ENCODE measurements at regions not wholly inside any gene's neighbourhood (a gene's known extent, or its start where the extent isn't known, plus 50 kb on each side); places are given as distances from the start of the nearest gene placed in this dataset.

DNA sequence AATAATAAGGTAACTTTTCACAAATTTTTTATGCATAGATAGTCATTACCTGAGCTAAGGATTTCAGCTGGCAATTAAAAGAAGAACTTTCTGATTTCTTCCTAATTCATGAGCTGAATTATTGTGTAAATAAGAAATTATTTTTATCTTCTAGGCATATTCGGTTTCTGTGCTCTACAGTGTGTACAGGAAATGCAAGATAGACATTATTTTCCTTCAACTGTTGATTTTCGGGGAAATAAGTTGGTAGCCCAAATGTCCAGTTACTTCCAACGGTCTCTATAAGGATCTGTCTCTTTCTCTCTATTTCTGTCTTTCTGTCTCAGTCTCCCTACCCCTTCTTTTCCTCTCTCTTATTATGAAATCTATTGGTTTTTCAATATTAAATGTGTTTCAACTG is 137.3 kb upstream of the CLNK start:
- intact Hi-C loops (cut with micrococcal nuclease; ENCODE audit: unreplicated experiment) = no loop called here
- H3K4me2 ChIP-seq (ENCODE audit: low read length) = no peak overlapping the region
- no peaks in the 10 kb centered on the region for H3K9me3 ChIP-seq (ENCODE audit: low read length)
- no peaks in the 10 kb centered on the region for H3K4me1 ChIP-seq (ENCODE audit: insufficient read depth, low read length, poor library complexity, severe bottlenecking)
- DNase-seq (ENCODE audit: low spot score) = no peak
- ChIA-PET POLR2A (interaction anchor here (0.6 kb wide), 1 partner anchor 1947 kb away, joined by 3 read pairs; no protein-coding TSS in a partner anchor), CTCF (ENCODE audit: unreplicated experiment) (no interaction called here)
- no peak overlapping the region for H3K4me3 ChIP-seq (ENCODE audit: low read depth, low read length, poor library complexity, severe bottlenecking)
- no peaks in the 10 kb centered on the region for H3K9me2 ChIP-seq (ENCODE audit: insufficient read depth, low read length)
- H3K36me3 ChIP-seq (ENCODE audit: insufficient read depth, low read length) = no peaks in the 10 kb centered on the region
- no peaks in the 10 kb centered on the region for H3K79me2 ChIP-seq (ENCODE audit: insufficient read depth, low read depth, low read length)
- BruUV-seq (replicated peaks) = no TSS peak
- TF ChIP-seq, protein P1, sequence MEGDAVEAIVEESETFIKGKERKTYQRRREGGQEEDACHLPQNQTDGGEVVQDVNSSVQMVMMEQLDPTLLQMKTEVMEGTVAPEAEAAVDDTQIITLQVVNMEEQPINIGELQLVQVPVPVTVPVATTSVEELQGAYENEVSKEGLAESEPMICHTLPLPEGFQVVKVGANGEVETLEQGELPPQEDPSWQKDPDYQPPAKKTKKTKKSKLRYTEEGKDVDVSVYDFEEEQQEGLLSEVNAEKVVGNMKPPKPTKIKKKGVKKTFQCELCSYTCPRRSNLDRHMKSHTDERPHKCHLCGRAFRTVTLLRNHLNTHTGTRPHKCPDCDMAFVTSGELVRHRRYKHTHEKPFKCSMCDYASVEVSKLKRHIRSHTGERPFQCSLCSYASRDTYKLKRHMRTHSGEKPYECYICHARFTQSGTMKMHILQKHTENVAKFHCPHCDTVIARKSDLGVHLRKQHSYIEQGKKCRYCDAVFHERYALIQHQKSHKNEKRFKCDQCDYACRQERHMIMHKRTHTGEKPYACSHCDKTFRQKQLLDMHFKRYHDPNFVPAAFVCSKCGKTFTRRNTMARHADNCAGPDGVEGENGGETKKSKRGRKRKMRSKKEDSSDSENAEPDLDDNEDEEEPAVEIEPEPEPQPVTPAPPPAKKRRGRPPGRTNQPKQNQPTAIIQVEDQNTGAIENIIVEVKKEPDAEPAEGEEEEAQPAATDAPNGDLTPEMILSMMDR (conservative IDR thresholded peaks at IDR 0.05; ENCODE audit: low read length) = no peak
- TF ChIP-seq EZH2phosphoT487 (IDR thresholded peaks at IDR 0.05; ENCODE audit: borderline replicate concordance, low read depth, low read length) = no peak
- no peaks in the 10 kb centered on the region for H4K20me1 ChIP-seq (ENCODE audit: insufficient read depth, low read length)
- no peak overlapping the region for H3K27ac ChIP-seq (ENCODE audit: low read depth, low read length, poor library complexity, severe bottlenecking)
- no peak overlapping the region for H2AFZ ChIP-seq (ENCODE audit: low read length)

DNA sequence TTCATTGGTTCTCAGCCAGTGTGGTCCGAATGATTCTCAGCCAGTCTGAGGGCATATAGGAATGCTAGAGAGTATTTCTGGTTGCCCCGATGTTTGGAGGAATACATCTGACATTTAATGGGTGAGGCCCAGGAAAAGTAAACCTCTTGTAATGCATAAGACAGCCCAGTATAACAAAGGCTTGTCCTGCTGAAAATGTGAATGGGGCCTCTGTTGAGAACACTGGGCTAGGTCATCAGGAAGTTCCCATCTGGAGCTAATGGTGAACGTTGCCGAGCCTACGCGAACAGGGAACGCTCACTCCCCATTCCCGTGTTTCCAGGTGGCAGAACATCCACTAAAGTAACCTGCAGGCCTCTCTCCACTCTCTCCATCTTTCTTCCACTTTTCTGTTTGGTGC is 132.0 kb upstream of the CLNK start:
- BruUV-seq (replicated peaks) = no TSS peak
- H3K27ac ChIP-seq (ENCODE audit: low read depth, low read length, poor library complexity, severe bottlenecking) = no peak overlapping the region
- no peaks in the 10 kb centered on the region for H3K79me2 ChIP-seq (ENCODE audit: insufficient read depth, low read depth, low read length)
- no peaks in the 10 kb centered on the region for H4K20me1 ChIP-seq (ENCODE audit: insufficient read depth, low read length)
- no peaks in the 10 kb centered on the region for H3K4me1 ChIP-seq (ENCODE audit: insufficient read depth, low read length, poor library complexity, severe bottlenecking)
- no peaks in the 10 kb centered on the region for H3K9me2 ChIP-seq (ENCODE audit: insufficient read depth, low read length)
- no peak for TF ChIP-seq EZH2phosphoT487 (IDR thresholded peaks at IDR 0.05; ENCODE audit: borderline replicate concordance, low read depth, low read length)
- TF ChIP-seq, protein P1 (conservative IDR thresholded peaks at IDR 0.05; ENCODE audit: low read length) = no peak
- no peak for DNase-seq (ENCODE audit: low spot score)
- no peak overlapping the region for H3K4me2 ChIP-seq (ENCODE audit: low read length)
- H2AFZ ChIP-seq (ENCODE audit: low read length) = no peak overlapping the region
- intact Hi-C loops (cut with micrococcal nuclease; ENCODE audit: unreplicated experiment) = no loop called here
- H3K4me3 ChIP-seq (ENCODE audit: low read depth, low read length, poor library complexity, severe bottlenecking) = no peak overlapping the region
- H3K36me3 ChIP-seq (ENCODE audit: insufficient read depth, low read length) = no peaks in the 10 kb centered on the region
- POLR2A ChIA-PET = no interaction called here
- peaks cover 5% of the 10 kb centered on the region; the same call in 1 of the 2 replicates for H3K9me3 ChIP-seq (ENCODE audit: low read length)
- CTCF ChIA-PET (ENCODE audit: unreplicated experiment) = no interaction called here

DNA sequence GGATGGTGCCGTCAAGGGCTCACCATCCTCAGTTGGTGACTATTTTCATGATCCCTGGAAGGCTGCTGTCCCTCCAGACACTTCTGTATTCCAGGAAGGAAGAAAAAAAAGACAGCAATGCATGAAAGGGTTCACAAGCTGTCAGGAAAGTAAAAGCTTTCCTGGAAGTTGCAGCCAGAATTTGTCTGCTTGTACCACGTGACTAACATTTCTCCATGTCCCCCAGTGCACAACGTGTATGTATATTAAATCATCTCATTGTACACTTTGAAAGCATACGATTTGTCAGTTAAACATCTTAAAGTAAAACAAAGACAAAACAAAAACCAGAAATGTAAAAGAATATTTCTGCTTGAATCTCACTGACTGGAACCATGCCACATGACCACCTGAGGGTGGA is 127.4 kb upstream of the CLNK start:
- no peak overlapping the region for H3K4me2 ChIP-seq (ENCODE audit: low read length)
- CTCF ChIA-PET (ENCODE audit: unreplicated experiment) = no interaction called here
- no peak overlapping the region for H2AFZ ChIP-seq (ENCODE audit: low read length)
- no TSS peak for BruUV-seq (replicated peaks)
- no peaks in the 10 kb centered on the region for H3K4me1 ChIP-seq (ENCODE audit: insufficient read depth, low read length, poor library complexity, severe bottlenecking)
- H4K20me1 ChIP-seq (ENCODE audit: insufficient read depth, low read length) = no peaks in the 10 kb centered on the region
- no peaks in the 10 kb centered on the region for H3K79me2 ChIP-seq (ENCODE audit: insufficient read depth, low read depth, low read length)
- peaks cover 5% of the 10 kb centered on the region; the same call in 1 of the 2 replicates for H3K9me3 ChIP-seq (ENCODE audit: low read length)
- POLR2A ChIA-PET = no interaction called here
- H3K9me2 ChIP-seq (ENCODE audit: insufficient read depth, low read length) = no peaks in the 10 kb centered on the region
- no peak overlapping the region for H3K4me3 ChIP-seq (ENCODE audit: low read depth, low read length, poor library complexity, severe bottlenecking)
- intact Hi-C loops (cut with micrococcal nuclease; ENCODE audit: unreplicated experiment) = no loop called here
- no peaks in the 10 kb centered on the region for H3K36me3 ChIP-seq (ENCODE audit: insufficient read depth, low read length)
- no peak for DNase-seq (ENCODE audit: low spot score)
- H3K27ac ChIP-seq (ENCODE audit: low read depth, low read length, poor library complexity, severe bottlenecking) = no peak overlapping the region
- TF ChIP-seq, protein P1 (conservative IDR thresholded peaks at IDR 0.05; ENCODE audit: low read length) = no peak
- no peak for TF ChIP-seq EZH2phosphoT487 (IDR thresholded peaks at IDR 0.05; ENCODE audit: borderline replicate concordance, low read depth, low read length)
